H9 (cell line): ENCODE measurements at regions not wholly inside any gene's neighbourhood (a gene's known extent, or its start where the extent isn't known, plus 50 kb on each side); places are given as distances from the start of the nearest gene placed in this dataset.

Source experiments
- DNase-seq: peaks from one replicate; pipeline ENCODE4 v3.0.0-alpha.2; 2017
- H2AFZ ChIP-seq: one replicate; pipeline ENCODE4 v1.6.1; 2013; ENCODE audit warnings: mild to moderate bottlenecking, low read length, control low read depth, moderate library complexity
- H2AK5ac ChIP-seq: 2 replicates; pipeline ENCODE4 v1.6.1; 2013; ENCODE audit warnings: low read length, control low read depth, mixed read lengths; ENCODE audit not compliant: insufficient read length
- H2BK120ac ChIP-seq: one replicate; pipeline ENCODE4 v1.6.1; 2013; ENCODE audit warnings: low read depth, mild to moderate bottlenecking, low read length, control low read depth, inconsistent platforms; ENCODE audit not compliant: poor library complexity, severe bottlenecking
- H2BK12ac ChIP-seq: 2 replicates; pipeline ENCODE4 v1.6.1; 2013; ENCODE audit warnings: low read length, control low read depth, mixed read lengths, low read depth; ENCODE audit not compliant: insufficient read length
- H2BK15ac ChIP-seq: 2 replicates; pipeline ENCODE4 v1.6.1; 2013; ENCODE audit warnings: low read depth, low read length, control low read depth
- H2BK20ac ChIP-seq: one replicate; pipeline ENCODE4 v1.6.1; 2013; ENCODE audit warnings: low read depth, mild to moderate bottlenecking, low read length, control low read depth, inconsistent platforms; ENCODE audit not compliant: poor library complexity, severe bottlenecking
- H2BK5ac ChIP-seq: 2 replicates; pipeline ENCODE4 v1.6.1; 2013; ENCODE audit warnings: low read length, control low read depth, mixed read lengths; ENCODE audit not compliant: insufficient read length
- H3K14ac ChIP-seq: 2 replicates; pipeline ENCODE4 v1.6.1; 2013; ENCODE audit warnings: low read length, control low read depth; ENCODE audit not compliant: insufficient read depth
- H3K18ac ChIP-seq: 2 replicates; pipeline ENCODE4 v1.6.1; 2013; ENCODE audit warnings: low read depth, mild to moderate bottlenecking, mixed read lengths, low read length, control low read depth; ENCODE audit not compliant: insufficient read length
- H3K23ac ChIP-seq: 2 replicates; pipeline ENCODE4 v1.6.1; 2013; ENCODE audit warnings: low read length, control low read depth, mixed read lengths, low read depth; ENCODE audit not compliant: insufficient read length
- H3K23me2 ChIP-seq: 2 replicates; pipeline ENCODE4 v1.6.1; 2013; ENCODE audit warnings: low read depth, mild to moderate bottlenecking, mixed read lengths, low read length, control low read depth; ENCODE audit not compliant: insufficient read length, poor library complexity, severe bottlenecking
- H3K27ac ChIP-seq: 2 replicates; pipeline ENCODE4 v1.5.1; 2013; ENCODE audit warnings: low read length, control low read depth, mixed read lengths, low read depth; ENCODE audit not compliant: insufficient read length
- H3K27me3 ChIP-seq: 2 replicates; pipeline ENCODE4 v1.6.1; 2013; ENCODE audit warnings: low read length, control low read depth, inconsistent platforms; ENCODE audit not compliant: insufficient read depth
- H3K4ac ChIP-seq: 2 replicates; pipeline ENCODE4 v1.6.1; 2013; ENCODE audit warnings: low read depth, mild to moderate bottlenecking, control low read depth, inconsistent platforms, low read length, moderate library complexity
- H3K4me1 ChIP-seq: 2 replicates; pipeline ENCODE4 v1.6.1; 2013; ENCODE audit warnings: low read length, control low read depth, inconsistent platforms; ENCODE audit not compliant: insufficient read depth
- H3K4me2 ChIP-seq: 2 replicates; pipeline ENCODE4 v1.6.1; 2013; ENCODE audit warnings: low read length, control low read depth, mixed read lengths; ENCODE audit not compliant: insufficient read length, insufficient read depth
- H3K56ac ChIP-seq: 2 replicates; pipeline ENCODE4 v1.6.1; 2013; ENCODE audit warnings: low read depth, mild to moderate bottlenecking, mixed read lengths, low read length, control low read depth; ENCODE audit not compliant: insufficient read length
- H3K79me1 ChIP-seq: 2 replicates; pipeline ENCODE4 v1.6.1; 2013; ENCODE audit warnings: low read depth, mild to moderate bottlenecking, moderate library complexity, low read length, control low read depth, inconsistent platforms; ENCODE audit not compliant: insufficient read depth, poor library complexity, severe bottlenecking
- H3K79me2 ChIP-seq: 2 replicates; pipeline ENCODE4 v1.6.1; 2013; ENCODE audit warnings: low read length, control low read depth, inconsistent platforms; ENCODE audit not compliant: insufficient read depth
- H3K9ac ChIP-seq: 2 replicates; pipeline ENCODE4 v1.6.1; 2013; ENCODE audit warnings: low read length, control low read depth, mixed read lengths; ENCODE audit not compliant: insufficient read length; ENCODE audit errors: extremely low read depth
- H3K9me3 ChIP-seq: one replicate; pipeline ENCODE4 v1.6.1; 2013; ENCODE audit warnings: low read depth, low read length, inconsistent platforms; ENCODE audit not compliant: control insufficient read depth
- H3T11ph ChIP-seq: one replicate; pipeline ENCODE4 v1.6.1; 2013; ENCODE audit warnings: mild to moderate bottlenecking, low read length, control low read depth, inconsistent platforms
- H4K20me1 ChIP-seq: one replicate; pipeline ENCODE4 v1.6.1; 2013; ENCODE audit not compliant: control insufficient read depth, insufficient read length, insufficient read depth
- H4K5ac ChIP-seq: 2 replicates; pipeline ENCODE4 v1.6.1; 2013; ENCODE audit warnings: low read depth, mild to moderate bottlenecking, mixed read lengths, low read length, control low read depth; ENCODE audit not compliant: insufficient read length
- H4K8ac ChIP-seq: replicated peaks from 2 replicates; pipeline ENCODE4 v1.6.1; 2013; ENCODE audit warnings: low read length, control low read depth, mixed read lengths, low read depth; ENCODE audit not compliant: insufficient read length
- H4K91ac ChIP-seq: 2 replicates; pipeline ENCODE4 v1.6.1; 2013; ENCODE audit warnings: low read depth, mild to moderate bottlenecking, moderate library complexity, mixed read lengths, low read length, control low read depth; ENCODE audit not compliant: insufficient read length
- H3K27ac Mint-ChIP-seq, 3 experiments: 2 replicates in 2 of 3; 3 replicates in 1 of 3; pipeline ENCODE4 v1.8.0; 2020 to 2021; ENCODE audit warnings: mixed read lengths in 3 of 3, mild to moderate bottlenecking in 1 of 3, moderate library complexity in 1 of 3
- H3K27me3 Mint-ChIP-seq: 2 replicates; pipeline ENCODE4 v1.8.0; 2021; ENCODE audit warnings: low read depth, mild to moderate bottlenecking, moderate library complexity, mixed read lengths
- H3K36me3 Mint-ChIP-seq, 3 experiments: 2 replicates in 2 of 3; 3 replicates in 1 of 3; pipeline ENCODE4 v1.8.0; 2020 to 2021; ENCODE audit warnings: low read depth in 3 of 3, mixed read lengths in 3 of 3; ENCODE audit not compliant: insufficient read depth in 1 of 3
- H3K4me1 Mint-ChIP-seq, 2 experiments: 2 replicates each; pipeline ENCODE4 v1.8.0; 2020; ENCODE audit warnings: mixed read lengths in 2 of 2
- H3K4me3 Mint-ChIP-seq, 2 experiments: 2 replicates in 1 of 2; 3 replicates in 1 of 2; pipeline ENCODE4 v1.8.0; 2020 to 2021; ENCODE audit warnings: mild to moderate bottlenecking in 2 of 2, mixed read lengths in 2 of 2, moderate library complexity in 1 of 2
- H3K9me3 Mint-ChIP-seq, 2 experiments: 2 replicates in 1 of 2; 3 replicates in 1 of 2; pipeline ENCODE4 v1.8.0; 2020; ENCODE audit warnings: mild to moderate bottlenecking in 2 of 2, mixed read lengths in 2 of 2, moderate library complexity in 1 of 2
- WGBS: extraction: QIAGEN DNeasy Blood & Tissue Kit; methylation state at CpG from one replicate; pipeline ENCODE4 v1.1.7; 2013; ENCODE audit warnings: missing lambda C conversion rate, low lambda C conversion rate, mixed read lengths; ENCODE audit not compliant: insufficient read length; ENCODE audit errors: extremely low coverage; 5-methylcytosine and 5-hydroxymethylcytosine counted together
- TF ChIP-seq, protein P1 (sequence below): fragments of 200-600 bp; sonication (generic); conservative IDR thresholded peaks from 3 replicates; pipeline ENCODE4 v1.8.0; 2021; ENCODE audit warnings: antibody characterized with exemption, mild to moderate bottlenecking

DNA sequence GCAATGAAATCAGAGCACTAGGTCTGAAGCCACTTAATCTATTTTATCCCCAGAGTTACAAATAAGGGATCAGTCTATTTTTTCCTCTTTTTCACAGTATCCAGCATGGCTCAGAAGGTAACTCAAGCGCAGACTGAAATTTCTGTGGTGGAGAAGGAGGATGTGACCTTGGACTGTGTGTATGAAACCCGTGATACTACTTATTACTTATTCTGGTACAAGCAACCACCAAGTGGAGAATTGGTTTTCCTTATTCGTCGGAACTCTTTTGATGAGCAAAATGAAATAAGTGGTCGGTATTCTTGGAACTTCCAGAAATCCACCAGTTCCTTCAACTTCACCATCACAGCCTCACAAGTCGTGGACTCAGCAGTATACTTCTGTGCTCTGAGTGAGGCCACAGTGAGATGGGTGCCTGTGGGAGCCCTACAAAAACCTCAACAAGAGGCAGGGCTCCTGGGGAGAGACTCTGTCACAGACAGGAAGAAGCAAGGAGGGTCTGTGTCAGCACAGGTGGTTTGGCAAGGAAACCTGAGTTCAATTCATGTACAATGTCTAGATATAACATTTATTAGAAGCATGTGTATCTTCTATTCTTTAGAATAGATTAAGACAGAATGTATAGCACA lies 334.3 kb upstream of the OR4E1 start:
- H3K79me2 ChIP-seq = no peaks in the 10 kb centered on the region
- H3K14ac ChIP-seq = no peak overlapping the region
- no CpG with 5 or more reads among the region's 6 CpGs for WGBS
- H2BK20ac ChIP-seq = no peak overlapping the region
- no peaks in the 10 kb centered on the region for H3K23me2 ChIP-seq
- TF ChIP-seq, protein P1, sequence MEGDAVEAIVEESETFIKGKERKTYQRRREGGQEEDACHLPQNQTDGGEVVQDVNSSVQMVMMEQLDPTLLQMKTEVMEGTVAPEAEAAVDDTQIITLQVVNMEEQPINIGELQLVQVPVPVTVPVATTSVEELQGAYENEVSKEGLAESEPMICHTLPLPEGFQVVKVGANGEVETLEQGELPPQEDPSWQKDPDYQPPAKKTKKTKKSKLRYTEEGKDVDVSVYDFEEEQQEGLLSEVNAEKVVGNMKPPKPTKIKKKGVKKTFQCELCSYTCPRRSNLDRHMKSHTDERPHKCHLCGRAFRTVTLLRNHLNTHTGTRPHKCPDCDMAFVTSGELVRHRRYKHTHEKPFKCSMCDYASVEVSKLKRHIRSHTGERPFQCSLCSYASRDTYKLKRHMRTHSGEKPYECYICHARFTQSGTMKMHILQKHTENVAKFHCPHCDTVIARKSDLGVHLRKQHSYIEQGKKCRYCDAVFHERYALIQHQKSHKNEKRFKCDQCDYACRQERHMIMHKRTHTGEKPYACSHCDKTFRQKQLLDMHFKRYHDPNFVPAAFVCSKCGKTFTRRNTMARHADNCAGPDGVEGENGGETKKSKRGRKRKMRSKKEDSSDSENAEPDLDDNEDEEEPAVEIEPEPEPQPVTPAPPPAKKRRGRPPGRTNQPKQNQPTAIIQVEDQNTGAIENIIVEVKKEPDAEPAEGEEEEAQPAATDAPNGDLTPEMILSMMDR = no peak
- no peak overlapping the region for H3K23ac ChIP-seq
- no peak overlapping the region for H3K18ac ChIP-seq
- H3K79me1 ChIP-seq = no peaks in the 10 kb centered on the region
- no peak overlapping the region for H3K9ac ChIP-seq
- Mint-ChIP-seq H3K27ac (no peak overlapping the region), H3K4me3 (no peak overlapping the region), H3K4me1 (peaks cover under 1 to 3% of the 10 kb centered on the region in 2 experiments; a peak in 2 of 4 replicates), H3K36me3 (0 out of 7 replicates have a peak, but pooled peaks cover 0 to 1% (median 0%) of the 10 kb centered on the region in 3 experiments), H3K9me3 (no peaks in the 10 kb centered on the region; a peak in 1 of 5 replicates), H3K27me3 (peaks cover 7% of the 10 kb centered on the region)
- H2BK15ac ChIP-seq = no peak overlapping the region
- H3K4ac ChIP-seq = no peak overlapping the region
- no peak overlapping the region for H3K56ac ChIP-seq
- H3K27ac ChIP-seq = no peak overlapping the region
- no peak overlapping the region for H2AK5ac ChIP-seq
- H2BK120ac ChIP-seq = no peak overlapping the region
- H3K4me1 ChIP-seq = no peaks in the 10 kb centered on the region
- H3K27me3 ChIP-seq = no peaks in the 10 kb centered on the region
- H4K8ac ChIP-seq = no peak overlapping the region
- no peak overlapping the region for H3K4me2 ChIP-seq
- no peak overlapping the region for H2BK12ac ChIP-seq
- H4K91ac ChIP-seq = no peak overlapping the region
- no peak for DNase-seq
- H2BK5ac ChIP-seq = no peak overlapping the region
- H2AFZ ChIP-seq = no peak overlapping the region
- no peaks in the 10 kb centered on the region for H4K20me1 ChIP-seq
- no peaks in the 10 kb centered on the region for H3K9me3 ChIP-seq
- H4K5ac ChIP-seq = no peak overlapping the region
- H3T11ph ChIP-seq = no peak overlapping the region
